Hepatic stellate cell (primary cell): ENCODE measurements at regions not wholly inside any gene's neighbourhood (a gene's known extent, or its start where the extent isn't known, plus 50 kb on each side); places are given as distances from the start of the nearest gene placed in this dataset.
"Not testable (repeated sequence)": the region's sequence is repeated elsewhere in the genome, so short reads cannot be mapped to it uniquely, and the experiment has no call there.

Source experiments
- DNase-seq: peaks from one replicate; pipeline ENCODE4 v3.0.0; 2011; ENCODE audit warnings: low spot score

- DNase-seq = not testable (repeated sequence)
Measured at GRCh38 chr6:86872810-86873209, 64.5 kb upstream of the HTR1E start.

GRCh38 chr6:86871681-86872080, 65.6 kb upstream of the HTR1E start:
- DNase-seq = no peak

- no peak for DNase-seq
Measured at GRCh38 chr6:86869500-86869899, 67.8 kb upstream of the HTR1E start.

- DNase-seq = no peak
Measured at GRCh38 chr6:86859513-86859912, 77.8 kb upstream of the HTR1E start.

- no peak for DNase-seq
Measured at GRCh38 chr6:86858970-86859369, 78.4 kb upstream of the HTR1E start.

DNA sequence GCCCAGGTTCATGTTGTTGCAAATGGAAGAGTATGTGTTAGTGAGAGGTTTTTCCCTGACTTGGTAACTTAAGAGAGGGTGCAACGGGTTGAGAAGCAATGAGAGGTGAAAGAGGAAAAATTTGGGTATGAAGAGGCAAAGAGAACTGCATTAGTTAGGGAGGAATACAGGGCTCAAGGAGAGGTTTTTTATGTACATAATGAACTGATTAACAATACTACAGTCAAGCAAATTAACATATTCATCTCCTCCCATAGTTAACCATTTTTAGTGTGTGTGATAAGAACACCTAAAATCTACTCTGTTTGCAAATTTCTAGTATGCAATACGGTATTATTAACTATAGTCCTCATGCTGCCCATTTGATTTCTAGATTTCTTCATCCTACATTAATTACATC, 79.5 kb upstream of the HTR1E start:
- no peak for DNase-seq

- peak; percentile 0 for DNase-seq
Measured at GRCh38 chr6:86856937-86857563, 80.3 kb upstream of the HTR1E start.

- no peak for DNase-seq
Measured at GRCh38 chr6:86856379-86856778, 80.9 kb upstream of the HTR1E start.

DNA sequence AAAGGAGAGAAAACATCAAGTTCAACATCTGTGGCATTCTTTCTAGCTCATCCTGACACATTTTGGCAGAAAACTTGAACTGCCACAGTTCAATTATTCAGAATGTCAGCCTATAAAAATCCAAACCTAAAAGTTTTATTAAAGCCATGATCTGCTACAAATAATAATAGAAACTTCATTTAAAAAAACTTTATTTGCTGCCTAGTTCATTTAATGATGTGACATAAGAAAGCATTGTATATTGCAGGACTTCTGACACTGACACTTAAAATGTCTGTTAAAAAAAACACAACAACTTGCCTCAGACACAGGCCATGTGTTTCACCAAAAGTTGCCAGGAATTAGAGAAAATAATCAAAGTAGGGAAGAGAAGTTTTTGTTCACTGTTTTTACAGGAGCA, 88.3 kb upstream of the HTR1E start:
- DNase-seq = no peak

DNA sequence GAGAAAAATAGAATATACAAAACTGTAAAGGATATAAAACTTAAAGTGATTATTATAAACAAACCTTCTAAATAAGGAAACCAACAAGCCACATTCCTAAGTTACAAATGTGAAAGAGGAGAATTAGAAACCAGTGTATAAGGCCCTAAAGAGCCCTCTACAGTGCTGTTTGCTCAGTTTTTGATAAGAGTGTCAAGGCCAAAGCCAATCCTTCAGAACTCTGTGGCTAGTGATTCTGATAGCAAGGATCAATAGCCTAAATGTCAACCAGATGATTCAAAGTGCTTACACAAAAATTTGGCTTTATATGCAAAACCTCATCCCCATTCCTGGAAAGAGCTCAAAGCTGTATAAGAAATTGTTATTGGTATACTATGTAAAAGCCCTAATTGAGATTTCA, 104.6 kb upstream of the HTR1E start:
- no peak for DNase-seq

DNA sequence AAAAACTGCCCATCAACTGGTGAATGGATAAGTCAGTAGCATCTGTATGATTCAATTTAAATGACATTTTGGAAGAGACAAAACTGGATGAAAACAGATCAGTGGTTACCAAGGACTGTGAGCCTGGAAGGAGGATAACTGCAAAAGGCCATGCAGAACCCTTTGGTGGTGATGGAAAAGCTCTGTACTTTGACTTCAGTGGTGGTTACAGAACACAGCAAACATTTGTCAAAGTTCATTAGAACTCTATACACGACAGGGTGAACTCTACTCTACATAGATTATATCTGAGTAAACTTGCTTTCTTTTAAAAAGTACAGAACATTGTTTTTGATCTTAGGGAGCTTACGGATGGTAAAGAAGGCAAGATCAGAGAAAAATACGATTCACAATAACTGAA, 111.9 kb upstream of the HTR1E start:
- DNase-seq = no peak

- no peak for DNase-seq
Measured at GRCh38 chr6:86822747-86823146, 114.6 kb upstream of the HTR1E start.

DNA sequence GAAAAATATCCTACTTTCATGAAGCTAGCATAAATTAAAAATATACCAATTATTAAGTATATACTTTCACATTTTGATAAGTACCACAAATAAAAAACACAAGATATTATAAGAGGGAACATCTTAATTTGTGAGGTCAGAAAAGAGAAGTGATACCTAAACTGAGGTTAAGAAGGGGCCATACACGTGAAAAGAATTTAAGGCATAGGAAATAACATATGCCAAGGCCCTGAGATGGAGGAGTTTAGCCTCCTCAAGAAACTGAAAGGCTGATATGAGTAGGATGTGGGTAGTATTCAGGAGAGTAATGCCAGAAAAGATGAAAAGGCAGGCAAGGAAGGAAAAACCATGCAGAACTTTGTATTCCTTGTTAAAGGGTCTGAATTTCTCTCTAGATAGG, 116.6 kb upstream of the HTR1E start:
- no peak for DNase-seq

DNA sequence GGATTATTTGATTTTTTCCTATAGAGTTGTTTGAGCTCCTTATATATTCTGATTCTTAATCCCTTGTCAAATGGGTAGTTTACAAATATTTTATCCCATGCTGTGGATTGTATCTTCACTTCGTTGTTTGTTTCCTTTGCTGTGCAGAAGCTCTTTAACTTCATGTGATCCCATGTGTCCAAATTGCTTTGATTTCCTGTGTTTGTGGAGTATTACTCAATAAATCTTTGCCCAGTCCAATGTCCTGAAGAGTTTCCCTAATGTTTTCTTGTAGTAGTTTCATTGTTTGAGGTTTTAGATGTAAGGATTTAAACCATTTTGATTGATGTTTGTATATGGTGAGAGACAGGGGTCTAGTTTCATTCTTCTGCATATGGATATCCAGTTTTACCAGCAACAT, 143.7 kb upstream of the HTR1E start:
- DNase-seq = no peak

DNA sequence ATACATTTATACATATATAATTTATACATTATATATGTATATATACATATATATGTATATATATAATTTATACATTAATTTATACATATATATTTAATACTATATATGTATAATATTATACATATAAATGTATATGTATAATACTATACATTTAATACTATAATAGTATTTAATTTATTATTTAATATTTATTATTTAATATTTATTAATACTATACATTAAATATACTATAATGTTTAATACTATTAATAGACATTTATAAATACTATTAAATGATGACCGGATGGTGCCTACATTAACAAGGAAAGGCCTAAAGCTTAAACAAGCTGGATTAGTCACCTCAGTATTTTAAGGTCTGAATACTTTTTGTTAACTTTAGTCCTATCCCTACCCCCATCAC, 145.9 kb upstream of the HTR1E start:
- DNase-seq = no peak

DNA sequence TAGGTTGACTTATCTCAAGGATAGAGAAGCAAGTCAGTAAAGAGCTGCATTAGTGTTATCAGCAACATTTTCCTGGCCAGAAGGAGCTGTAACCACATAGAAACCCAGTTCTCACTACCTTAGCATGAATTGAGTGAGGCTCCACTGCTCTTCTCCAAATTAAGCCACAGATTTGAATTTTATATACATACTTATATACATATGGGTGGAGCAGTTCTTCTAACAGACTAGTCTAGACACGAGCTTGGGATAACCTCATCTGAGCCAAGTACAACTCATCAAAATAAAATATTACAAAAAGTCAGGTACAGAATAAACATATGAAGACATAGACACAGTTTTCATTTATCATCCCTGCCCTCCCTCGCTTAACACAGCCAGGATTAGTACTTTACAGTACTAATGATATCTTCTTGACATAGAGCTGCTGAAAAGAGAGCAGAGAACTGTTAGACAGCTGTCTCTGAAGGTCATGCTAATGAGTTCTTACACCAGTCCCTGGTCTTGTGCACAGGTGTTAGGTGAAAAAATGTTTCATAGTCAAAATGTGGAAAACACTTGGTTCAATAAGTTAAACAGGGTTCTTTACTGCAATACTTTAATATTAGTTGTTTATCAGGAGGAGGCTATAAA, 147.4 kb upstream of the HTR1E start:
- DNase-seq = no peak

DNA sequence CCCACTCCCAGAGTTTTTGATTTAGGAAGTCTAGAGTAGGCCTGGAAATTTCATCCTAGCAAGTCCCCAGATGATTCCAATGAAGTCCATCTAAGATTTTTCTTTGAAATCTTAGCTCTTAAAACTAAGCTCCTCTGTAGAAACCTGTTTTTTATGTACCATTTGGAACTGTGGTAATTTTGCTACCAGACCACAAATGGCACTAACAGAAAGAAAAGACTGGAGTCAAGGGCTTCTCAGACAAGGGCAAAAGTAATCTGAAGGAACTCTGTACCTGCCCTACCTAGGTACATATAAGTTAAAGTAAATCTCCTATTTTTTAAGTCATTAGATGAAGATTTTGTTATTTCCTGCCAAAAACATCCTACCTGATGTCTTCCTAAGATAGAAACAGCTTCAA, 155.0 kb upstream of the HTR1E start:
- DNase-seq = no peak

- DNase-seq = no peak
Measured at GRCh38 chr6:86780923-86781322, 156.4 kb upstream of the HTR1E start.

GRCh38 chr6:86775893-86776292, 161.4 kb upstream of the HTR1E start:
- DNase-seq = no peak

- DNase-seq = no peak
Measured at GRCh38 chr6:86765211-86765610, 172.1 kb upstream of the HTR1E start.

- DNase-seq = not testable (repeated sequence)
Measured at GRCh38 chr6:86759953-86760352, 177.4 kb upstream of the HTR1E start.

- DNase-seq = no peak
Measured at GRCh38 chr6:86756640-86757229, 180.6 kb upstream of the HTR1E start.

- DNase-seq = no peak
Measured at GRCh38 chr6:86744048-86744447, 193.3 kb upstream of the HTR1E start.

- no peak for DNase-seq
Measured at GRCh38 chr6:86738078-86738477, 199.2 kb upstream of the HTR1E start.
